Loucy (cell line): ENCODE measurements at regions not wholly inside any gene's neighbourhood (a gene's known extent, or its start where the extent isn't known, plus 50 kb on each side); places are given as distances from the start of the nearest gene placed in this dataset.

Experiments
- H2AFZ ChIP-seq: fragments of 200-600 bp; sonication (generic); 2 replicates; pipeline ENCODE4 v1.6.0; 2016; ENCODE audit warnings: antibody characterized with exemption, mild to moderate bottlenecking, low read length, moderate library complexity
- H3F3A ChIP-seq: fragments of 200-600 bp; 2 replicates; pipeline ENCODE4 v1.6.0; 2016; ENCODE audit warnings: antibody characterized with exemption, low read depth, mild to moderate bottlenecking
- H3K27me3 ChIP-seq: fragments of 200-600 bp; sonication (generic); 2 replicates; pipeline ENCODE4 v1.6.1; 2014; ENCODE audit warnings: low read length, mild to moderate bottlenecking; ENCODE audit not compliant: insufficient read depth, poor library complexity, severe bottlenecking
- H3K36me3 ChIP-seq: fragments of 200-600 bp; sonication (generic); 2 replicates; pipeline ENCODE4 v1.6.1; 2016; ENCODE audit warnings: low read length; ENCODE audit not compliant: insufficient read depth
- H3K4me1 ChIP-seq: fragments of 200-600 bp; sonication (generic); 2 replicates; pipeline ENCODE4 v1.5.1; 2014; ENCODE audit warnings: low read length, mild to moderate bottlenecking; ENCODE audit not compliant: insufficient read depth, poor library complexity, severe bottlenecking
- H3K4me2 ChIP-seq: fragments of 200-600 bp; sonication (generic); 2 replicates; pipeline ENCODE4 v1.6.0; 2014; ENCODE audit warnings: antibody characterized with exemption, low read length, low read depth, mild to moderate bottlenecking; ENCODE audit not compliant: poor library complexity, severe bottlenecking
- H3K4me3 ChIP-seq: fragments of 200-600 bp; sonication (generic); 2 replicates; pipeline ENCODE4 v1.5.1; 2014; ENCODE audit warnings: low read length, mild to moderate bottlenecking, mixed read lengths; ENCODE audit not compliant: poor library complexity, severe bottlenecking
- H3K79me2 ChIP-seq: fragments of 200-600 bp; sonication (generic); 2 replicates; pipeline ENCODE4 v1.6.1; 2014; ENCODE audit warnings: low read length; ENCODE audit not compliant: insufficient read depth
- H3K9ac ChIP-seq: fragments of 200-600 bp; sonication (generic); 2 replicates; pipeline ENCODE4 v1.6.0; 2014; ENCODE audit warnings: mild to moderate bottlenecking, low read depth, low read length, moderate library complexity; ENCODE audit not compliant: poor library complexity, severe bottlenecking
- H3K9me2 ChIP-seq: fragments of 200-600 bp; sonication (generic); replicated peaks from 2 replicates; pipeline ENCODE4 v1.6.1; 2016; ENCODE audit warnings: low read depth, low read length, mixed read lengths
- H3K9me3 ChIP-seq: fragments of 200-600 bp; sonication (generic); 2 replicates; pipeline ENCODE4 v1.6.1; 2014; ENCODE audit warnings: mild to moderate bottlenecking, antibody characterized with exemption, low read length, low read depth; ENCODE audit not compliant: insufficient read depth
- H4K20me1 ChIP-seq: fragments of 200-600 bp; sonication (generic); 2 replicates; pipeline ENCODE4 v1.6.0; 2014; ENCODE audit warnings: antibody characterized with exemption, low read length, mild to moderate bottlenecking; ENCODE audit not compliant: insufficient read depth, poor library complexity, severe bottlenecking
- CTCF ChIP-seq: fragments of 200-600 bp; sonication (generic); conservative IDR thresholded peaks from 2 replicates; pipeline ENCODE4 v1.5.1; 2014; ENCODE audit warnings: mild to moderate bottlenecking, antibody characterized with exemption, low read length
- EZH2phosphoT487 ChIP-seq: fragments of 200-600 bp; IDR thresholded peaks from 2 replicates; pipeline ENCODE4 v1.6.1; 2018; ENCODE audit warnings: antibody characterized with exemption, mild to moderate bottlenecking, moderate library complexity, borderline replicate concordance

GRCh38 chr9:17063535-17064135 is 71.2 kb upstream of the CNTLN start:
- no peaks in the 10 kb centered on the region for H4K20me1 ChIP-seq
- H3K4me2 ChIP-seq, result no peak overlapping the region
- no peaks in the 10 kb centered on the region for H3K9me3 ChIP-seq
- no peak overlapping the region for H2AFZ ChIP-seq
- H3K4me3 ChIP-seq, result no peak overlapping the region
- no peaks in the 10 kb centered on the region for H3K36me3 ChIP-seq
- no peak for TF ChIP-seq EZH2phosphoT487
- peak; percentile 99 for TF ChIP-seq CTCF
- H3K9me2 ChIP-seq, result no peaks in the 10 kb centered on the region
- H3K9ac ChIP-seq, result no peak overlapping the region
- no peaks in the 10 kb centered on the region for H3F3A ChIP-seq
- no peaks in the 10 kb centered on the region for H3K79me2 ChIP-seq
- no peaks in the 10 kb centered on the region for H3K4me1 ChIP-seq
- H3K27me3 ChIP-seq, result no peaks in the 10 kb centered on the region

GRCh38 chr9:17062497-17062896 is 72.3 kb upstream of the CNTLN start:
- no peak overlapping the region for H3K9ac ChIP-seq
- TF ChIP-seq EZH2phosphoT487 (no peak), CTCF (no peak)
- H3K4me1 ChIP-seq, result no peaks in the 10 kb centered on the region
- H3K36me3 ChIP-seq, result no peaks in the 10 kb centered on the region
- no peaks in the 10 kb centered on the region for H3K79me2 ChIP-seq
- H2AFZ ChIP-seq, result no peak overlapping the region
- H3K9me3 ChIP-seq, result no peaks in the 10 kb centered on the region
- H3K27me3 ChIP-seq, result no peaks in the 10 kb centered on the region
- H4K20me1 ChIP-seq, result no peaks in the 10 kb centered on the region
- no peaks in the 10 kb centered on the region for H3K9me2 ChIP-seq
- H3K4me3 ChIP-seq, result no peak overlapping the region
- H3K4me2 ChIP-seq, result no peak overlapping the region
- no peaks in the 10 kb centered on the region for H3F3A ChIP-seq

GRCh38 chr9:17060450-17060849 is 74.4 kb upstream of the CNTLN start:
- H3K79me2 ChIP-seq, result no peaks in the 10 kb centered on the region
- H4K20me1 ChIP-seq, result no peaks in the 10 kb centered on the region
- TF ChIP-seq EZH2phosphoT487, result no peak
- no peak for TF ChIP-seq CTCF
- H3K4me2 ChIP-seq, result no peak overlapping the region
- H3K27me3 ChIP-seq, result no peaks in the 10 kb centered on the region
- H3K4me1 ChIP-seq, result no peaks in the 10 kb centered on the region
- H3K9me3 ChIP-seq, result no peaks in the 10 kb centered on the region
- no peaks in the 10 kb centered on the region for H3F3A ChIP-seq
- no peaks in the 10 kb centered on the region for H3K36me3 ChIP-seq
- H3K4me3 ChIP-seq, result no peak overlapping the region
- no peaks in the 10 kb centered on the region for H3K9me2 ChIP-seq
- no peak overlapping the region for H2AFZ ChIP-seq
- H3K9ac ChIP-seq, result no peak overlapping the region
